ENCODE measurements at regions not wholly inside any gene's neighbourhood (a gene's known extent, or its start where the extent isn't known, plus 50 kb on each side); places are given as distances from the start of the nearest gene placed in this dataset.

DNA sequence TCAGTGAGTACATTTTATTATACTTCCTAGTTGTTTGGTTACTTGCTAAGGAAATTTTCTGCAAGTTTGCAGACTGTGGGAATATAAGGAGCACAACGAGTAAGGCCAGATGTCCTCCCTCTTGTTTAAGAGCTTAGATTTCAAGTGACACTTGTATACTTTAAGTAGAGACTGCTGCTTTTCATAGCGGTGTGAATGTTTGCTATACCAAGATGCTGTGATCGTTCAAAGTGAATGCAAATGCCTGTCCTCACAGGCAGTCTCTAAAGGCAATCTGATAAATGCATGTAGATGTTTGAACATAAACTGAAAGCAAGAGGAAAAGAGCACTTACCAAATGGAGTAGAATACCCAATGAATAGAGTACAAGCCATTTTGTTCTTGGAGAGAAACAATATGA lies 226.4 kb downstream of the NRIP1 start:
- TF ChIP-seq, protein P1, sequence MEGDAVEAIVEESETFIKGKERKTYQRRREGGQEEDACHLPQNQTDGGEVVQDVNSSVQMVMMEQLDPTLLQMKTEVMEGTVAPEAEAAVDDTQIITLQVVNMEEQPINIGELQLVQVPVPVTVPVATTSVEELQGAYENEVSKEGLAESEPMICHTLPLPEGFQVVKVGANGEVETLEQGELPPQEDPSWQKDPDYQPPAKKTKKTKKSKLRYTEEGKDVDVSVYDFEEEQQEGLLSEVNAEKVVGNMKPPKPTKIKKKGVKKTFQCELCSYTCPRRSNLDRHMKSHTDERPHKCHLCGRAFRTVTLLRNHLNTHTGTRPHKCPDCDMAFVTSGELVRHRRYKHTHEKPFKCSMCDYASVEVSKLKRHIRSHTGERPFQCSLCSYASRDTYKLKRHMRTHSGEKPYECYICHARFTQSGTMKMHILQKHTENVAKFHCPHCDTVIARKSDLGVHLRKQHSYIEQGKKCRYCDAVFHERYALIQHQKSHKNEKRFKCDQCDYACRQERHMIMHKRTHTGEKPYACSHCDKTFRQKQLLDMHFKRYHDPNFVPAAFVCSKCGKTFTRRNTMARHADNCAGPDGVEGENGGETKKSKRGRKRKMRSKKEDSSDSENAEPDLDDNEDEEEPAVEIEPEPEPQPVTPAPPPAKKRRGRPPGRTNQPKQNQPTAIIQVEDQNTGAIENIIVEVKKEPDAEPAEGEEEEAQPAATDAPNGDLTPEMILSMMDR (IDR thresholded peaks at IDR 0.05), result no peak
- TF ChIP-seq POLR2A (IDR thresholded peaks at IDR 0.05) (no peak), POLR2AphosphoS5 (IDR thresholded peaks at IDR 0.05; ENCODE audit: insufficient read depth in 1 of 2, low read depth in 1 of 2) (no peak)
